HG02763 (cell line): ENCODE measurements at regions not wholly inside any gene's neighbourhood (a gene's known extent, or its start where the extent isn't known, plus 50 kb on each side); places are given as distances from the start of the nearest gene placed in this dataset.

Source experiments
- ATAC-seq: cut with Tn5 transposase; IDR thresholded peaks from one replicate; pipeline ENCODE4 v1.9.1; 2021; ENCODE audit warnings: mild to moderate bottlenecking, moderate library complexity; ENCODE audit not compliant: unreplicated experiment

- no peak for ATAC-seq
These were observed 1047.3 kb upstream of the CNTN5 start for GRCh38 chr11:97973352-97973857.

GRCh38 chr11:97974798-97975498, 1045.8 kb upstream of the CNTN5 start:
- no peak for ATAC-seq

- no peak for ATAC-seq
These were observed 1043.0 kb upstream of the CNTN5 start for GRCh38 chr11:97977726-97978125.

GRCh38 chr11:97979741-97980140, 1041.0 kb upstream of the CNTN5 start:
- ATAC-seq, result no peak

GRCh38 chr11:97982512-97982911, 1038.2 kb upstream of the CNTN5 start:
- no peak for ATAC-seq

- ATAC-seq, result no peak
These were observed 1031.6 kb upstream of the CNTN5 start for GRCh38 chr11:97989121-97989520.

GRCh38 chr11:97990162-97990920, 1030.4 kb upstream of the CNTN5 start:
- ATAC-seq, result no peak

GRCh38 chr11:97993562-97993961, 1027.2 kb upstream of the CNTN5 start:
- no peak for ATAC-seq

GRCh38 chr11:97995874-97996273, 1024.9 kb upstream of the CNTN5 start:
- no peak for ATAC-seq

GRCh38 chr11:97996762-97997161, 1024.0 kb upstream of the CNTN5 start:
- ATAC-seq, result no peak

- ATAC-seq, result no peak
These were observed 1017.0 kb upstream of the CNTN5 start for GRCh38 chr11:98003606-98004371.

- ATAC-seq, result no peak
These were observed 1013.7 kb upstream of the CNTN5 start for GRCh38 chr11:98007072-98007471.

GRCh38 chr11:98027652-98028051, 993.1 kb upstream of the CNTN5 start:
- ATAC-seq, result no peak

GRCh38 chr11:98029832-98030231, 990.9 kb upstream of the CNTN5 start:
- ATAC-seq, result no peak

- no peak for ATAC-seq
These were observed 983.9 kb upstream of the CNTN5 start for GRCh38 chr11:98036810-98037209.

GRCh38 chr11:98040061-98040808, 980.5 kb upstream of the CNTN5 start:
- no peak for ATAC-seq

GRCh38 chr11:98047647-98048046, 973.1 kb upstream of the CNTN5 start:
- no peak for ATAC-seq

- no peak for ATAC-seq
These were observed 966.9 kb upstream of the CNTN5 start for GRCh38 chr11:98053851-98054250.

GRCh38 chr11:98056945-98057344, 963.8 kb upstream of the CNTN5 start:
- no peak for ATAC-seq

- no peak for ATAC-seq
These were observed 961.3 kb upstream of the CNTN5 start for GRCh38 chr11:98059488-98059887.

- no peak for ATAC-seq
These were observed 960.0 kb upstream of the CNTN5 start for GRCh38 chr11:98060759-98061158.
